GM03348 (cell line): ENCODE measurements at regions not wholly inside any gene's neighbourhood (a gene's known extent, or its start where the extent isn't known, plus 50 kb on each side); places are given as distances from the start of the nearest gene placed in this dataset.
"Not testable (repeated sequence)": the region's sequence is repeated elsewhere in the genome, so short reads cannot be mapped to it uniquely, and the experiment has no call there.

Experiments
- DNase-seq: peaks from one replicate; pipeline ENCODE4 v3.0.0; 2012; ENCODE audit warnings: low spot score

DNA sequence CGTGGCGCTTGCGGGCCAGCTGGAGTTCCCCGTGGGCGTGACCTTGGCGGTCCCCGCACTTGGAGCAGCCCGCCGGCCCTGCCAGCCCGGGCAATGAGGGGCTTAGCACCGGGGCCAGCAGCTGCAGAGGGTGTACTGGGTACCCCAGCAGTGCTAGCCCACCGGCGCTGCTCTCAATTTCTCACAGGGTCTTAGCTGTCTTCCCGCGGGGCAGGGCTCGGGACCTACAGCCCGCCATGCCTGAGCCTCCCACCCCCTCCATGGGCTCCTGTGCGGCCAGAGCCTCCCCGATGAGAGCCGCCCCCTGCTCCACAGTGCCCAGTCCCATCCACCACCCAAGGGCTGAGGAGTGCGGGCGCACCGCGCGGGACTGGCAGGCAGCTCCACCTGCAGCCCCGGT, 94.0 kb upstream of the NIPBL start:
- DNase-seq = not testable (repeated sequence)

GRCh38 chr5:36786448-36787012, 90.0 kb upstream of the NIPBL start:
- DNase-seq = no peak

DNA sequence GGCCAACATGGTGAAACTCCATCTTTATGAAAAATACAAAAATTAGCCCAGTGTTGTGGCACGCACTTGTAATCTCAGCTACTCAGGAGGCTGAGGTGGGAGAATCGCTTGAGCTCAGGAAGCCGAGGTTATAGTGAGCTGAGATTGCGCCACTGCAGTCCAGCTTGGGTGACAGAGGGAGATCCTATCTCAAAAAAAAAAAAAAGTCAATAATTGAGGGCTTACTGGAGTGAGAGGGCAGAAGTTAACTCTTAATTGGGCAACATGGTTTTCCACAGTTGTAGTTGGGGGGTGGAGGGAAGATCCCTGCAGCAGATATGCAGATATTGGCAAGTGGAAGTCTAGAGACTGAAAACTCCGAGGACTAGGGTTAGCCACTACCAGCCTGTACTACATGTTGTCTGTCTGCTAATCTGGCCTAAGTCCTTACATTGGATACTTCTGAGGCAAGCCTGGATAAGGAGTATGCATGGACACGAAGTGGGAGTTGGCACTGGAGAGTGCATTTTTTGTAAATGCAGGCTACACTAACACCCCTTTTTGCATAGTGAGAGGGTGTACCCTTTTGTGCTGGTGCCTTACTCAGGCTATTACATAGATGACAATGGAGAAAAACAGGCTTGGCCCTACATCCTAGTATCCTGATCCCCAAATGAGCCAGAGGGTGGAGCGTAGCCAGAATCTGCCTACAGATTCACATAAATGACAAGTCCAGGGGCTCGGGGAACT, 89.0 kb upstream of the NIPBL start:
- no peak for DNase-seq

GRCh38 chr5:36790847-36791246, 85.7 kb upstream of the NIPBL start:
- no peak for DNase-seq

DNA sequence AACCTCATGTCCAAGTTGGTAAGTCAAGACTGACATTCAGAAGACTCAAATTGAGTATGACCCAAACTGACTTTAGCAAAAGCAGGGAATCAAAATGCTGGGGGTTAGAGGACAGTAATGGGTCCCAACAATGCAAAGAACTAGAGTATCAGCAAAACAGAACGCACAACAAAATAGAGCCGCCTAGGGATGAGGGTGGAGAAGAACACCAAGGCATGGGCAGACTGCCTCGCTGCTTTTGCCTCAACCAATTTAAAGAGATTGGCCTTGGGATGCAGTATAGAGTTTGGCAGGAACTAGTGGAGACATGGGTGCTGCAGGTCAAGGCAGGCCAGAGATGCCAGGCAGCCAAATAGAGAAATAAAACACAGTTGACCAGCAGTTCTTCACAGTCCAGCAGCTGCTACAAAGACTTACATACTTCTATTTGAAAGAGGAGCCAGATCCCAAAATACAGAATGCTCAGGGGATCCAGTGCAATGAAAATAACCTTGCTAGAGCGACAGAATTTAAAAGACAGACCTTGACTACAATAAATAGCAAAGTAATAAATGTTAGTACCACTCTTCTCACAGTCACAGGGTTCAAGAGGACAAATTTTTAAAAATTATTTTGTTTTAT, 83.9 kb upstream of the NIPBL start:
- DNase-seq = no peak

DNA sequence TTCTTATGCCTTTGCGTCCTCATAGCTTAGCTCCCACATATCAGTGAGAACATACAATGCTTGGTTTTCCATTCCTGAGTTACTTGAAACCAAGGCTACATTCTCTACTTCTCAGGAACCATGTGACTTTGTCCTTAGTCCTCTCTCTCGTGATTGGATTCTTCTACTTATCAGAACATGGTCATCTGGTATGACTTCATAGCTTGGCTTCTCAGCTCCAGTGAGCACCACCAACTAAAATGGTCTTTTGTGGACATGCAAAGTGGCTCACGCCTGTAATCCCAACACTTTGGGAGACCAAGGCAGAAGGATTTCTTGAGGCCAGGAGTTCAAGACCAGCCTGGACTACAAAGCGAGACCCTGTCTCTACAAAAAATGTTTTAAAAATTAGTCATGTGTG, 81.2 kb upstream of the NIPBL start:
- DNase-seq = no peak

GRCh38 chr5:36796155-36796554, 80.4 kb upstream of the NIPBL start:
- no peak for DNase-seq

DNA sequence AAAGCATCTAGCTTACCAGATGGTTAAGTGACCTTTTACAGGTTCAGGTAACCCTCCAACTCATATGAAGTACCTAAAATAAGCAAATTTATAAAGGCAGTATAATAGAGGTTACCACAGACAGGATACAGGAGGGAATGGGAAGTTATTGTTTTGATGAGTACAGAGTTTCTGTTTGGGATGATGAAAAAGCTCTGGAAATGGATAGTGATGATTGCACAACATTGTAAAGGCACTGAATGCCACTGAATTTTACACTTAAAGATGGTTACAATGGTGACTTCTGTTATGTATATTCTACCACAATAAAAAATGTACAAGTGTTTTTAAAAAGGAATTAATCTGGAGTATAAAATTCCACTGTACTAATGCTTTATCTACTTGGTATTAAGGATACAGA, 75.0 kb upstream of the NIPBL start:
- DNase-seq = no peak

- no peak for DNase-seq
Observed at GRCh38 chr5:36802187-36802586, 74.4 kb upstream of the NIPBL start.

GRCh38 chr5:36813249-36813648, 63.3 kb upstream of the NIPBL start:
- DNase-seq = not testable (repeated sequence)

DNA sequence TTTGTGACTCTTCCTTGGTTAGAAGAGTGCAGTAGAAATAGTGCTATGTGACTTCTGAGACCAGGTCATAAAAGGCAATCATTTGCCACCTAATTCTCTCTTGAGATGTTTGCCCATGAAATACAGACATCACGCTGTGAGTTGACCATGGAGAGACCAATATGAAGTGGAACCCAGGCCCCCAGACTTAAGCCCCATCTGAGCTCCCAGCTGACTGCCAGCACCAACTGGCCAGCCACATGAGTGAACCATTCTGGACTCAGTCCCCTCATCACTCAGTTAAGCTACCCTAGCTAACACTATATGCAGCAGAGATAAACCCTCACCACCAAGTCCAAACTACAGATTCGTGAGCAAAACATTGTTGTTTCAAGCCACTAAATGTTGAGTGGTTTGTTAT, 60.7 kb upstream of the NIPBL start:
- no peak for DNase-seq

DNA sequence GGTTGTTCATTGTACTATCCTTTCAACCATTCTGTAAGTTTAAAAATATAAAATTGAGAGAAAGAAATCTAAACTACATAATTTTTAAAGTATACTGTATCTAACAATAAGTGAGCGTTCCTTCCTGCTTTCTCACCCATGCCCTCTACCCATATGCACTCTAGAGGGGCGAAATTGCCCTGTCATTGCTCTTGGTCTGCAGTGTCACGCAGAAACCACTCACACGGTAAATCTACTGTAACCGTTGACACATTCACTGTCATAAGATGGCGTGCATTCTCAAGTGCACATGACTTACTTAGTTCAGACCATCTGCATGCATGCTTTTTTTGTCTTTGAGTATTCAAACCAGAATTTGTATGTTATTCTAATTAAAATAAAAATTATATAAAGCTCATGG, 55.7 kb upstream of the NIPBL start:
- DNase-seq = no peak

DNA sequence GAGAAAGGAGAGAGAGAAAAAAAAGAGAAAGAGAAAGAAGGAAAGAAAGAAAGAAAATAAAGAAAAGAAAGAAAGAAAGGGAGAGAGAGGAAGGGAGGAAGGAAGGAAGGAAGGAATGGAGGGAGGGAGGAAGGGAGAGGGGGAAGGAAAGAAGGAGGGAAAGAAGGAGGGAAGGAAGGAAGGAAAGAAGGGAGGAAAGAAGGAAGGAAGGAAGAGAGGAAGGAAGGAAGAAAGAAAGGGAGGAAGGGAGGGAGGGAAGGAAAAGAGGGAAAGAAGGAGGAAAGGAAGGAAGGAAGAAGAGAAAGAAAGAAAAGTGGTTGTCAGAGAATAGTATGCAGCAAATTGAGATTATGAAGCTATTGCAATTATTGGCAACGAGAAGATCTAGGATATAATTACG, 49.9 kb upstream of the NIPBL start:
- DNase-seq = no peak
